H1 (cell line): ENCODE measurements at regions not wholly inside any gene's neighbourhood (a gene's known extent, or its start where the extent isn't known, plus 50 kb on each side); places are given as distances from the start of the nearest gene placed in this dataset.

Source experiments
- CTCF ChIA-PET: fragments of 300-600 bp; sonication (Branson Sonifier 250); formaldehyde crosslinking; loops from one replicate; lab custom pipeline; 2021; ENCODE audit not compliant: partially characterized antibody; lab: Charles Lee
- POLR2A ChIA-PET: fragments of 300-600 bp; sonication (Branson Sonifier 250); formaldehyde crosslinking; loops from one replicate; lab custom pipeline; 2021; ENCODE audit warnings: inconsistent platforms; ENCODE audit not compliant: partially characterized antibody; lab: Charles Lee
- DNase-seq, 2 experiments: peaks; one replicate each; pipeline versions ENCODE4 v3.0.0 to v3.0.0-alpha.2; 2010 to 2022; ENCODE audit warnings: low spot score in 2 of 2, low read depth in 1 of 2, mixed read lengths in 1 of 2
- FAIRE-seq: peaks from 2 replicates; lab custom pipeline; 2011; peaks lifted over from hg19 to GRCh38; lab: Jason Lieb, UNC
- H2AFZ ChIP-seq: 2 replicates; pipeline ENCODE4 v1.8.1; 2012; ENCODE audit warnings: low read length, inconsistent platforms
- H2AK5ac ChIP-seq: 2 replicates; pipeline ENCODE4 v1.6.1; 2013; ENCODE audit warnings: low read depth, low read length
- H2BK120ac ChIP-seq: replicated peaks from 2 replicates; pipeline ENCODE3; 2013; ENCODE audit warnings: low read depth, low read length, inconsistent platforms
- H2BK12ac ChIP-seq: 2 replicates; pipeline ENCODE4 v1.6.1; 2013; ENCODE audit warnings: low read depth, low read length
- H2BK15ac ChIP-seq: 2 replicates; pipeline ENCODE4 v1.6.1; 2013; ENCODE audit warnings: low read length
- H2BK20ac ChIP-seq: 2 replicates; pipeline ENCODE4 v1.6.1; 2013; ENCODE audit warnings: low read length
- H2BK5ac ChIP-seq: 2 replicates; pipeline ENCODE4 v1.6.1; 2013; ENCODE audit warnings: low read depth, low read length
- H3K14ac ChIP-seq: 2 replicates; pipeline ENCODE4 v1.6.1; 2013; ENCODE audit warnings: inconsistent platforms; ENCODE audit not compliant: insufficient read length
- H3K18ac ChIP-seq: 2 replicates; pipeline ENCODE4 v1.6.1; 2013; ENCODE audit warnings: low read length; ENCODE audit errors: extremely low read depth
- H3K23ac ChIP-seq: 2 replicates; pipeline ENCODE4 v1.6.1; 2013; ENCODE audit warnings: inconsistent platforms; ENCODE audit not compliant: insufficient read length
- H3K23me2 ChIP-seq: 2 replicates; pipeline ENCODE4 v1.6.1; 2013; ENCODE audit warnings: low read depth, low read length
- H3K27ac ChIP-seq: 2 replicates; pipeline ENCODE4 v1.6.1; 2011; ENCODE audit warnings: low read depth, low read length, inconsistent platforms
- H3K27me3 ChIP-seq, 4 experiments: replicated peaks in 1 of 4; 1 replicate in 1 of 4; 2 replicates in 3 of 4; pipeline versions ENCODE4 v1.6.1 to v1.8.1; 2011 to 2013; ENCODE audit warnings: low read length in 3 of 4, mild to moderate bottlenecking in 3 of 4, inconsistent platforms in 2 of 4, mixed read lengths in 2 of 4, moderate library complexity in 1 of 4; ENCODE audit not compliant: control insufficient read depth in 3 of 4, insufficient read depth in 3 of 4; ENCODE audit errors: extremely low read depth in 1 of 4
- H3K36me3 ChIP-seq, 4 experiments: 2 replicates each; pipeline versions ENCODE4 v1.6.1 to v1.8.1; 2011 to 2013; ENCODE audit warnings: mild to moderate bottlenecking in 4 of 4, low read length in 3 of 4, moderate library complexity in 2 of 4, control low read depth in 1 of 4, inconsistent platforms in 1 of 4; ENCODE audit not compliant: insufficient read depth in 4 of 4, control insufficient read depth in 2 of 4
- H3K4ac ChIP-seq: replicated peaks from 2 replicates; pipeline ENCODE3; 2013; ENCODE audit warnings: low read length, low read depth, mixed read lengths, inconsistent platforms; ENCODE audit not compliant: insufficient read length
- H3K4me1 ChIP-seq, 4 experiments: replicated peaks in 1 of 4; 1 replicate in 1 of 4; 2 replicates in 3 of 4; pipeline versions ENCODE4 v1.6.1 to v1.8.1; 2011 to 2013; ENCODE audit warnings: low read length in 3 of 4, inconsistent platforms in 2 of 4, mixed read lengths in 1 of 4; ENCODE audit not compliant: insufficient read depth in 4 of 4, control insufficient read depth in 3 of 4
- H3K4me2 ChIP-seq, 2 experiments: 2 replicates each; pipeline versions ENCODE4 v1.6.1 to v1.8.1; 2011 to 2013; ENCODE audit warnings: low read depth in 2 of 2, low read length in 2 of 2, control low read depth in 1 of 2, inconsistent platforms in 1 of 2, mild to moderate bottlenecking in 1 of 2; ENCODE audit not compliant: insufficient read depth in 1 of 2
- H3K4me3 ChIP-seq, 4 experiments: fragments of 200-600, 300-600 bp in 1 of 4; sonication (generic), shearing (Covaris generic), sonication (Bioruptor Twin) in 1 of 4; 2 replicates each; pipeline versions ENCODE4 v1.5.1 to v1.8.1; 2011 to 2016; ENCODE audit warnings: low read length in 4 of 4, low read depth in 3 of 4, control low read depth in 2 of 4, inconsistent platforms in 2 of 4, mild to moderate bottlenecking in 2 of 4, mixed read lengths in 1 of 4, moderate library complexity in 1 of 4; ENCODE audit not compliant: insufficient read depth in 2 of 4; ENCODE audit errors: extremely low read depth in 1 of 4
- H3K56ac ChIP-seq: replicated peaks from 2 replicates; pipeline ENCODE3; 2013; ENCODE audit warnings: low read depth, mild to moderate bottlenecking, mixed read lengths, low read length, inconsistent platforms; ENCODE audit not compliant: insufficient read length
- H3K79me1 ChIP-seq: 2 replicates; pipeline ENCODE4 v1.6.1; 2013; ENCODE audit warnings: low read depth, low read length, control low read depth
- H3K79me2 ChIP-seq, 2 experiments: 2 replicates each; pipeline versions ENCODE4 v1.6.1 to v1.8.1; 2012 to 2013; ENCODE audit warnings: low read length in 2 of 2, mild to moderate bottlenecking in 2 of 2, inconsistent platforms in 1 of 2; ENCODE audit not compliant: insufficient read depth in 2 of 2, control insufficient read depth in 1 of 2
- H3K9ac ChIP-seq, 4 experiments: replicated peaks in 1 of 4; 1 replicate in 1 of 4; 2 replicates in 3 of 4; pipeline versions ENCODE4 v1.6.1 to v1.8.1; 2011 to 2013; ENCODE audit warnings: low read depth in 3 of 4, low read length in 3 of 4, control low read depth in 2 of 4, mild to moderate bottlenecking in 2 of 4, moderate library complexity in 2 of 4, inconsistent platforms in 1 of 4; ENCODE audit errors: extremely low read depth in 1 of 4
- H3K9me3 ChIP-seq, 2 experiments: 2 replicates each; pipeline versions ENCODE4 v1.6.1 to v1.8.1; 2012 to 2013; ENCODE audit warnings: mild to moderate bottlenecking in 2 of 2, moderate library complexity in 2 of 2, control low read depth in 1 of 2, inconsistent platforms in 1 of 2, low read depth in 1 of 2, low read length in 1 of 2, mixed read lengths in 1 of 2; ENCODE audit not compliant: insufficient read depth in 2 of 2
- H4K20me1 ChIP-seq, 2 experiments: replicated peaks in 1 of 2; 2 replicates each; pipeline versions ENCODE3 to v1.8.1; 2011 to 2013; ENCODE audit warnings: inconsistent platforms in 2 of 2, low read length in 2 of 2, mild to moderate bottlenecking in 1 of 2; ENCODE audit not compliant: insufficient read depth in 2 of 2, control insufficient read depth in 1 of 2
- H4K5ac ChIP-seq: 2 replicates; pipeline ENCODE4 v1.6.1; 2013; ENCODE audit warnings: low read length, low read depth, mixed read lengths, inconsistent platforms; ENCODE audit not compliant: insufficient read length
- H4K8ac ChIP-seq: 2 replicates; pipeline ENCODE4 v1.8.0; 2013; ENCODE audit warnings: mild to moderate bottlenecking, moderate library complexity, low read length, inconsistent platforms; ENCODE audit not compliant: insufficient read depth; ENCODE audit errors: extremely low read depth
- H4K91ac ChIP-seq: replicated peaks from 2 replicates; pipeline ENCODE3; 2013; ENCODE audit warnings: low read length, mixed read lengths, inconsistent platforms; ENCODE audit not compliant: insufficient read length
- BACH1 ChIP-seq: IDR thresholded peaks from 2 replicates; pipeline ENCODE4 v1.6.1; 2012; ENCODE audit warnings: low read length, improper control_type of control experiment
- GTF2F1 ChIP-seq: IDR thresholded peaks from 2 replicates; pipeline ENCODE4 v1.6.1; 2012; ENCODE audit warnings: low read depth, low read length, improper control_type of control experiment, borderline replicate concordance
- HDAC6 ChIP-seq: IDR thresholded peaks from one replicate; pipeline ENCODE4 v1.7.1; 2012; ENCODE audit warnings: low read depth, mild to moderate bottlenecking, inconsistent platforms, low read length, moderate library complexity
- JUN ChIP-seq: IDR thresholded peaks from 2 replicates; pipeline ENCODE4 v1.6.1; 2011; ENCODE audit warnings: low read depth, mild to moderate bottlenecking, improper control_type of control experiment, low read length
- NANOG ChIP-seq: IDR thresholded peaks from 2 replicates; pipeline ENCODE4 v1.6.1; 2011; ENCODE audit warnings: low read length, low read depth, mild to moderate bottlenecking, inconsistent platforms; ENCODE audit not compliant: insufficient read depth, poor library complexity, severe bottlenecking
- RXRA ChIP-seq: IDR thresholded peaks from 2 replicates; pipeline ENCODE4 v1.6.1; 2011; ENCODE audit warnings: low read depth, mild to moderate bottlenecking, low read length, moderate library complexity; ENCODE audit not compliant: insufficient read depth
- SIRT6 ChIP-seq: IDR thresholded peaks from one replicate; pipeline ENCODE4 v1.7.1; 2012; ENCODE audit warnings: low read length, inconsistent platforms
- TCF12 ChIP-seq: IDR thresholded peaks from 2 replicates; pipeline ENCODE4 v1.6.1; 2011; ENCODE audit warnings: low read depth, mild to moderate bottlenecking, low read length
- WGBS, 2 experiments: shearing (Covaris generic) in 1 of 2; methylation state at CpG; one replicate each; pipeline versions ENCODE4 v1.1.6 to v1.1.7; 2013 to 2015; ENCODE audit warnings: low lambda C conversion rate in 2 of 2, mixed read lengths in 2 of 2, inconsistent platforms in 1 of 2, low coverage in 1 of 2, missing lambda C conversion rate in 1 of 2; ENCODE audit not compliant: insufficient replicate concordance in 2 of 2, insufficient coverage in 1 of 2, insufficient read length in 1 of 2; ENCODE audit errors: extremely low coverage in 1 of 2, missing lambda C conversion rate in 1 of 2; 5-methylcytosine and 5-hydroxymethylcytosine counted together
- TF ChIP-seq, protein P1 (sequence below): IDR thresholded peaks from 2 replicates; pipeline ENCODE4 v1.6.1; 2012; ENCODE audit warnings: inconsistent platforms
- TF ChIP-seq, protein P2 (sequence below): IDR thresholded peaks from 2 replicates; pipeline ENCODE4 v1.6.1; 2012; ENCODE audit warnings: inconsistent platforms

DNA sequence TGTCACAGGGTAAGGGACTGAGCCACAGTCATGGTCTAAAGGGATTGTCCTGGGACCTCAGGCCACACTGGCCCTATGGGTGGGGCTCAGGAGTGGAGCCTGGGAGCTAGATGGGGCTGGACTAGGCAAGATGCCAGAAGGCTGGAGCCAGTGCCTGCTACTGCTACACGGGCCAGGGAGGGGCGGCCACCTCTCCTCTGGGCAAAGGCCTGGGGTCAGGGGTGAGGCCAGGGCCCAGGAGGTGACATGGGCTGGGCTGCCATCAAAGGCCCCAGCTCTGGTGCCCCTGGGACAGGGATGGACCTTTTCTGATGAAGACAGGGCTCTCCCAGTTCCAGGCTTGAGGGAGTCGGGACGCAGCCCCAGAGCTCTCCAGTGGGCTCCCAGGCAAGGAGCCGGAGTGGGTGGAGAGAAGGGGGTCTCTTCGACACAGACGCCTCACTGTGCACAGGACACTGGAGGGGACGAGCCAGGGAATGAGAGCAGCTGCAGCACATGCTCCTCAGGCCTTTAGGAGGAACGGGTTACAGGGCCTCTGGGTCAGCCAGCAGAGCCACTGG, 62.1 kb upstream of the IQSEC1 start:
- Histone ChIP-seq H3K27ac (no peak overlapping the region), H2BK120ac (no peak overlapping the region)

More for the DNA sequence above, 62.1 kb upstream of the IQSEC1 start:
- Histone ChIP-seq H2BK5ac (no peak overlapping the region), H3K9ac (no peak overlapping the region), H3K14ac (no peak overlapping the region), H3K4me2 (no peak overlapping the region), H3K4me3 (no peak overlapping the region), H3K27me3 (no peaks in the 10 kb centered on the region), H3K18ac (no peak overlapping the region; the same call in 1 of the 2 replicates), H3K56ac (no peak overlapping the region), H4K5ac (no peak overlapping the region), H2BK15ac (no peak overlapping the region), H3K9me3 (no peaks in the 10 kb centered on the region), H3K23me2 (no peaks in the 10 kb centered on the region), H3K4me1 (peaks cover 0 to 6% (median 2%) of the 10 kb centered on the region in 4 experiments; a peak in 3 of 7 replicates), H3K4ac (no peak overlapping the region), H4K91ac (no peak overlapping the region), H3K23ac (no peak overlapping the region), H2AFZ (no peak overlapping the region), H2BK12ac (no peak overlapping the region), H3K79me1 (no peaks in the 10 kb centered on the region), H2AK5ac (no peak overlapping the region), H2BK20ac (no peak overlapping the region), H3K36me3 (no peaks in the 10 kb centered on the region), H4K20me1 (peaks cover 1 to 5% of the 10 kb centered on the region in 2 experiments), H3K79me2 (no peaks in the 10 kb centered on the region), H4K8ac (no peak overlapping the region)
- WGBS, 2 experiments: 88% methylated on average over 9 of the region's 9 CpGs; no CpG with 5 or more reads in 1 of the 2 experiments
- CTCF ChIA-PET: interaction anchor here (1.2 to 2.8 kb wide), 6 partner anchors 10 to 43 kb away, joined by 3 to 15 read pairs (median 6); no protein-coding TSS in a partner anchor
- no peak for DNase-seq
- no peak for FAIRE-seq
- POLR2A ChIA-PET: no interaction called here
- TF ChIP-seq TCF12 (no peak), HDAC6 (no peak), SIRT6 (no peak), NANOG (no peak), JUN (no peak), GTF2F1 (no peak), BACH1 (no peak), RXRA (no peak)
- TF ChIP-seq, protein P1, sequence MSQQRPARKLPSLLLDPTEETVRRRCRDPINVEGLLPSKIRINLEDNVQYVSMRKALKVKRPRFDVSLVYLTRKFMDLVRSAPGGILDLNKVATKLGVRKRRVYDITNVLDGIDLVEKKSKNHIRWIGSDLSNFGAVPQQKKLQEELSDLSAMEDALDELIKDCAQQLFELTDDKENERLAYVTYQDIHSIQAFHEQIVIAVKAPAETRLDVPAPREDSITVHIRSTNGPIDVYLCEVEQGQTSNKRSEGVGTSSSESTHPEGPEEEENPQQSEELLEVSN: no peak
- TF ChIP-seq, protein P2, sequence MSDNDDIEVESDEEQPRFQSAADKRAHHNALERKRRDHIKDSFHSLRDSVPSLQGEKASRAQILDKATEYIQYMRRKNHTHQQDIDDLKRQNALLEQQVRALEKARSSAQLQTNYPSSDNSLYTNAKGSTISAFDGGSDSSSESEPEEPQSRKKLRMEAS: no peak
